GM21423 (cell line): ENCODE measurements at regions not wholly inside any gene's neighbourhood (a gene's known extent, or its start where the extent isn't known, plus 50 kb on each side); places are given as distances from the start of the nearest gene placed in this dataset.
"Not testable (repeated sequence)": the region's sequence is repeated elsewhere in the genome, so short reads cannot be mapped to it uniquely, and the experiment has no call there.

Source experiments
- ATAC-seq: cut with Tn5 transposase; IDR thresholded peaks from one replicate; pipeline ENCODE4 v1.9.1; 2021; ENCODE audit warnings: mild to moderate bottlenecking, moderate library complexity; ENCODE audit not compliant: unreplicated experiment

- no peak for ATAC-seq
Measured at GRCh38 chr17:5943982-5944381, 126.2 kb upstream of the WSCD1 start.

- ATAC-seq, result no peak
Measured at GRCh38 chr17:5947701-5948180, 122.4 kb upstream of the WSCD1 start.

GRCh38 chr17:5948811-5949210, 121.4 kb upstream of the WSCD1 start:
- no peak for ATAC-seq

GRCh38 chr17:5950878-5951277, 119.3 kb upstream of the WSCD1 start:
- no peak for ATAC-seq

GRCh38 chr17:5951912-5952311, 118.3 kb upstream of the WSCD1 start:
- ATAC-seq, result no peak

- no peak for ATAC-seq
Measured at GRCh38 chr17:5952518-5952917, 117.7 kb upstream of the WSCD1 start.

- no peak for ATAC-seq
Measured at GRCh38 chr17:5955764-5956163, 114.4 kb upstream of the WSCD1 start.

- no peak for ATAC-seq
Measured at GRCh38 chr17:5958850-5959249, 111.3 kb upstream of the WSCD1 start.

- no peak for ATAC-seq
Measured at GRCh38 chr17:5962371-5962770, 107.8 kb upstream of the WSCD1 start.

GRCh38 chr17:5971969-5972368, 98.2 kb upstream of the WSCD1 start:
- no peak for ATAC-seq

GRCh38 chr17:5973410-5973809, 96.8 kb upstream of the WSCD1 start:
- no peak for ATAC-seq

GRCh38 chr17:5975661-5976060, 94.5 kb upstream of the WSCD1 start:
- no peak for ATAC-seq

GRCh38 chr17:5976251-5976650, 93.9 kb upstream of the WSCD1 start:
- no peak for ATAC-seq

- ATAC-seq, result no peak
Measured at GRCh38 chr17:5978496-5978895, 91.7 kb upstream of the WSCD1 start.

GRCh38 chr17:5980941-5981340, 89.2 kb upstream of the WSCD1 start:
- no peak for ATAC-seq

- no peak for ATAC-seq
Measured at GRCh38 chr17:5986644-5987043, 83.5 kb upstream of the WSCD1 start.

- no peak for ATAC-seq
Measured at GRCh38 chr17:6000426-6000825, 69.8 kb upstream of the WSCD1 start.

- ATAC-seq, result not testable (repeated sequence)
Measured at GRCh38 chr17:6003221-6003620, 67.0 kb upstream of the WSCD1 start.

- no peak for ATAC-seq
Measured at GRCh38 chr17:6005939-6006338, 64.2 kb upstream of the WSCD1 start.

- ATAC-seq, result no peak
Measured at GRCh38 chr17:6011206-6011605, 59.0 kb upstream of the WSCD1 start.

GRCh38 chr17:6018788-6019187, 51.4 kb upstream of the WSCD1 start:
- ATAC-seq, result no peak

GRCh38 chr17:6019959-6020358, 50.2 kb upstream of the WSCD1 start:
- ATAC-seq, result no peak

GRCh38 chr17:6020376-6021010, 49.7 kb upstream of the WSCD1 start:
- ATAC-seq, result no peak
